GM12878 (cell line): ENCODE measurements at regions not wholly inside any gene's neighbourhood (a gene's known extent, or its start where the extent isn't known, plus 50 kb on each side); places are given as distances from the start of the nearest gene placed in this dataset.

Experiments used
- BRCA1 ChIP-seq: IDR thresholded peaks from 2 replicates; pipeline ENCODE4 v1.6.1; 2011; ENCODE audit warnings: low read depth, low read length, improper control_type of control experiment
- CTCF ChIP-seq, 3 experiments: IDR thresholded peaks in 2 of 3; conservative IDR thresholded peaks in 1 of 3; 2 replicates each; pipeline ENCODE4 v1.5.1; 2011; ENCODE audit warnings: low read depth in 3 of 3, low read length in 3 of 3, mild to moderate bottlenecking in 3 of 3, control low read depth in 2 of 3, moderate library complexity in 2 of 3, inconsistent platforms in 1 of 3, mixed read lengths in 1 of 3; ENCODE audit not compliant: control insufficient read depth in 2 of 3, insufficient read depth in 1 of 3; ENCODE audit errors: extremely low read depth in 1 of 3
- HCFC1 ChIP-seq: fragments of 150-350 bp; IDR thresholded peaks from 2 replicates; pipeline ENCODE4 v1.6.1; 2014; ENCODE audit warnings: low read length
- MTA3 ChIP-seq: IDR thresholded peaks from 2 replicates; pipeline ENCODE4 v1.6.1; 2012; ENCODE audit warnings: low read length, inconsistent platforms, borderline replicate concordance
- PAX8 ChIP-seq: fragments of 450-650 bp; IDR thresholded peaks from 2 replicates; pipeline ENCODE4 v1.6.1; 2017; ENCODE audit warnings: mild to moderate bottlenecking, moderate library complexity
- REST ChIP-seq: IDR thresholded peaks from 2 replicates; pipeline ENCODE4 v1.6.1; 2012; ENCODE audit warnings: mild to moderate bottlenecking, low read depth, low read length
- SMC3 ChIP-seq: IDR thresholded peaks from 2 replicates; pipeline ENCODE4 v1.6.1; 2011; ENCODE audit warnings: low read length, improper control_type of control experiment, borderline replicate concordance
- STAT3 ChIP-seq: IDR thresholded peaks from 2 replicates; pipeline ENCODE4 v1.6.1; 2011; ENCODE audit warnings: low read depth, low read length, improper control_type of control experiment
- USF2 ChIP-seq: IDR thresholded peaks from 2 replicates; pipeline ENCODE4 v1.6.1; 2011; ENCODE audit warnings: low read depth, low read length, improper control_type of control experiment, borderline replicate concordance
- YY1 ChIP-seq: IDR thresholded peaks from 2 replicates; pipeline ENCODE4 v1.6.1; 2011; ENCODE audit warnings: low read depth, mild to moderate bottlenecking, low read length
- ZBTB33 ChIP-seq: fragments of 450-650 bp; IDR thresholded peaks from 2 replicates; pipeline ENCODE4 v1.6.1; 2017; ENCODE audit warnings: mild to moderate bottlenecking

- TF ChIP-seq PAX8 (no peak), STAT3 (no peak), CTCF (IDR thresholded peaks at IDR 0.05 in 2 of 3, conservative IDR thresholded peaks at IDR 0.05 in 1 of 3; ENCODE audit: control insufficient read depth in 2 of 3, extremely low read depth in 1 of 3, insufficient read depth in 1 of 3, low read depth in 3 of 3, low read length in 3 of 3) (no peak), BRCA1 (no peak), HCFC1 (no peak), SMC3 (no peak), REST (no peak), USF2 (no peak), YY1 (no peak), MTA3 (no peak), ZBTB33 (no peak)
Observed at GRCh38 chr4:115929373-115929772, 816.0 kb upstream of the NDST4 start.
